GM18502 (cell line): ENCODE measurements at regions not wholly inside any gene's neighbourhood (a gene's known extent, or its start where the extent isn't known, plus 50 kb on each side); places are given as distances from the start of the nearest gene placed in this dataset.
"Not testable (repeated sequence)": the region's sequence is repeated elsewhere in the genome, so short reads cannot be mapped to it uniquely, and the experiment has no call there.

Source experiments
- ATAC-seq: cut with Tn5 transposase; IDR thresholded peaks from one replicate; pipeline ENCODE4 v1.9.1; 2021; ENCODE audit warnings: mild to moderate bottlenecking; ENCODE audit not compliant: unreplicated experiment, poor library complexity

GRCh38 chr10:78437998-78438906 is 404.6 kb downstream of the RPS24 start:
- ATAC-seq, result no peak

- no peak for ATAC-seq
Measured at GRCh38 chr10:78438907-78439809, 405.5 kb downstream of the RPS24 start.

GRCh38 chr10:78441010-78441409 is 407.3 kb downstream of the RPS24 start:
- ATAC-seq, result no peak

GRCh38 chr10:78441694-78442093 is 408.0 kb downstream of the RPS24 start:
- ATAC-seq, result no peak

GRCh38 chr10:78442836-78443550 is 409.3 kb downstream of the RPS24 start:
- ATAC-seq, result no peak

GRCh38 chr10:78443900-78444571 is 410.4 kb downstream of the RPS24 start:
- no peak for ATAC-seq

GRCh38 chr10:78444741-78445140 is 411.1 kb downstream of the RPS24 start:
- ATAC-seq, result not testable (repeated sequence)

- ATAC-seq, result no peak
Measured at GRCh38 chr10:78445308-78445707, 411.6 kb downstream of the RPS24 start.

- ATAC-seq, result no peak
Measured at GRCh38 chr10:78448470-78448869, 414.8 kb downstream of the RPS24 start.

GRCh38 chr10:78448994-78449418 is 415.3 kb downstream of the RPS24 start:
- no peak for ATAC-seq

GRCh38 chr10:78449554-78449953 is 415.9 kb downstream of the RPS24 start:
- no peak for ATAC-seq

- ATAC-seq, result no peak
Measured at GRCh38 chr10:78450239-78450638, 416.6 kb downstream of the RPS24 start.

- ATAC-seq, result no peak
Measured at GRCh38 chr10:78450807-78451485, 417.3 kb downstream of the RPS24 start.

- no peak for ATAC-seq
Measured at GRCh38 chr10:78451592-78451991, 417.9 kb downstream of the RPS24 start.

GRCh38 chr10:78454123-78454645 is 420.5 kb downstream of the RPS24 start:
- ATAC-seq, result no peak

- no peak for ATAC-seq
Measured at GRCh38 chr10:78455236-78455635, 421.6 kb downstream of the RPS24 start.

GRCh38 chr10:78455811-78456210 is 422.1 kb downstream of the RPS24 start:
- no peak for ATAC-seq

- ATAC-seq, result no peak
Measured at GRCh38 chr10:78456649-78457400, 423.2 kb downstream of the RPS24 start.
